A673 (cell line): ENCODE measurements at regions not wholly inside any gene's neighbourhood (a gene's known extent, or its start where the extent isn't known, plus 50 kb on each side); places are given as distances from the start of the nearest gene placed in this dataset.

Experiments used
- BruUV-seq: library from RNA; stranded (reverse); fragments of 400-500 nt; replicated peaks from 2 replicates; lab custom pipeline; 2021; lab: Mats Ljungman, UMichigan
- CTCF ChIA-PET: fragments of 300-600 bp; sonication (Branson Sonifier 250); formaldehyde crosslinking; loops from one replicate; lab custom pipeline; 2022; ENCODE audit warnings: antibody characterized with exemption; lab: Charles Lee
- POLR2A ChIA-PET: fragments of 300-600 bp; sonication (Branson Sonifier 250); formaldehyde crosslinking; loops from one replicate; lab custom pipeline; 2022; ENCODE audit warnings: antibody characterized with exemption; ENCODE audit not compliant: low non-redundant PET; lab: Charles Lee
- DNase-seq: peaks from one replicate; pipeline ENCODE4 v3.0.0-alpha.2; 2015; ENCODE audit warnings: low spot score
- H3K27ac ChIP-seq: fragments of 200-600 bp; sonication (generic); 2 replicates; pipeline ENCODE4 v1.5.1; 2016; ENCODE audit warnings: mixed run types, low read depth, mild to moderate bottlenecking, mixed read lengths, antibody characterized with exemption, low read length; ENCODE audit not compliant: poor library complexity, severe bottlenecking
- H3K27me3 ChIP-seq: fragments of 200-600 bp; sonication (generic); replicated peaks from 2 replicates; pipeline ENCODE4 v1.6.1; 2017; ENCODE audit warnings: mixed run types, low read depth, mild to moderate bottlenecking, mixed read lengths, antibody characterized with exemption, low read length; ENCODE audit not compliant: insufficient read depth, poor library complexity
- H3K36me3 ChIP-seq: fragments of 200-600 bp; sonication (generic); 2 replicates; pipeline ENCODE4 v1.6.1; 2016; ENCODE audit warnings: mixed run types, mild to moderate bottlenecking, mixed read lengths, antibody characterized with exemption, low read length; ENCODE audit not compliant: insufficient read depth, poor library complexity, severe bottlenecking
- H3K4me1 ChIP-seq: fragments of 200-600 bp; sonication (generic); 2 replicates; pipeline ENCODE4 v1.6.1; 2017; ENCODE audit warnings: mixed run types, mild to moderate bottlenecking, mixed read lengths, antibody characterized with exemption, low read length; ENCODE audit not compliant: insufficient read depth, poor library complexity, severe bottlenecking
- H3K4me3 ChIP-seq: fragments of 200-600 bp; sonication (generic); 2 replicates; pipeline ENCODE4 v1.5.1; 2016; ENCODE audit warnings: low read depth, mixed run types, mild to moderate bottlenecking, mixed read lengths, low read length; ENCODE audit not compliant: poor library complexity, severe bottlenecking
- H3K9me3 ChIP-seq: fragments of 200-600 bp; sonication (generic); 2 replicates; pipeline ENCODE4 v1.6.1; 2016; ENCODE audit warnings: mixed run types, low read depth, mild to moderate bottlenecking, mixed read lengths, antibody characterized with exemption, low read length; ENCODE audit not compliant: poor library complexity, severe bottlenecking
- EZH2 ChIP-seq: fragments of 200-600 bp; sonication (generic); IDR thresholded peaks from 2 replicates; pipeline ENCODE4 v1.6.1; 2017; ENCODE audit warnings: borderline replicate concordance, low read depth, mild to moderate bottlenecking, mixed read lengths, antibody characterized with exemption, low read length; ENCODE audit not compliant: poor library complexity, severe bottlenecking
- intact Hi-C: fragments of 100-400 bp; cut with micrococcal nuclease; formaldehyde crosslinking; loops from one replicate; pipeline ENCODE4 v1.10.0; 2022; ENCODE audit not compliant: unreplicated experiment
- TF ChIP-seq, protein P1 (sequence below): fragments of 300-800, 200-600 bp; sonication (generic); conservative IDR thresholded peaks from 2 replicates; pipeline ENCODE4 v1.5.1; 2017; ENCODE audit warnings: low read depth, mild to moderate bottlenecking, antibody characterized with exemption, low read length, moderate library complexity, mixed read lengths

- DNase-seq, result peak; percentile 22
- no peak for TF ChIP-seq EZH2
- TF ChIP-seq, protein P1, sequence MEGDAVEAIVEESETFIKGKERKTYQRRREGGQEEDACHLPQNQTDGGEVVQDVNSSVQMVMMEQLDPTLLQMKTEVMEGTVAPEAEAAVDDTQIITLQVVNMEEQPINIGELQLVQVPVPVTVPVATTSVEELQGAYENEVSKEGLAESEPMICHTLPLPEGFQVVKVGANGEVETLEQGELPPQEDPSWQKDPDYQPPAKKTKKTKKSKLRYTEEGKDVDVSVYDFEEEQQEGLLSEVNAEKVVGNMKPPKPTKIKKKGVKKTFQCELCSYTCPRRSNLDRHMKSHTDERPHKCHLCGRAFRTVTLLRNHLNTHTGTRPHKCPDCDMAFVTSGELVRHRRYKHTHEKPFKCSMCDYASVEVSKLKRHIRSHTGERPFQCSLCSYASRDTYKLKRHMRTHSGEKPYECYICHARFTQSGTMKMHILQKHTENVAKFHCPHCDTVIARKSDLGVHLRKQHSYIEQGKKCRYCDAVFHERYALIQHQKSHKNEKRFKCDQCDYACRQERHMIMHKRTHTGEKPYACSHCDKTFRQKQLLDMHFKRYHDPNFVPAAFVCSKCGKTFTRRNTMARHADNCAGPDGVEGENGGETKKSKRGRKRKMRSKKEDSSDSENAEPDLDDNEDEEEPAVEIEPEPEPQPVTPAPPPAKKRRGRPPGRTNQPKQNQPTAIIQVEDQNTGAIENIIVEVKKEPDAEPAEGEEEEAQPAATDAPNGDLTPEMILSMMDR, result peak; percentile 49
- Histone ChIP-seq H3K4me3 (no peak overlapping the region), H3K9me3 (no peaks in the 10 kb centered on the region), H3K27ac (no peak overlapping the region), H3K27me3 (peaks cover 14% of the 10 kb centered on the region), H3K4me1 (no peaks in the 10 kb centered on the region), H3K36me3 (no peaks in the 10 kb centered on the region)
- no TSS peak for BruUV-seq
- POLR2A ChIA-PET, result no interaction called here
- intact Hi-C loops, result loop anchor here (5.0 kb wide), 1 partner anchor 48 kb away; no protein-coding TSS in a partner anchor
- CTCF ChIA-PET, result no interaction called here
Observed at GRCh38 chr9:79955300-79955699, 383.5 kb downstream of the TLE4 start.

DNA sequence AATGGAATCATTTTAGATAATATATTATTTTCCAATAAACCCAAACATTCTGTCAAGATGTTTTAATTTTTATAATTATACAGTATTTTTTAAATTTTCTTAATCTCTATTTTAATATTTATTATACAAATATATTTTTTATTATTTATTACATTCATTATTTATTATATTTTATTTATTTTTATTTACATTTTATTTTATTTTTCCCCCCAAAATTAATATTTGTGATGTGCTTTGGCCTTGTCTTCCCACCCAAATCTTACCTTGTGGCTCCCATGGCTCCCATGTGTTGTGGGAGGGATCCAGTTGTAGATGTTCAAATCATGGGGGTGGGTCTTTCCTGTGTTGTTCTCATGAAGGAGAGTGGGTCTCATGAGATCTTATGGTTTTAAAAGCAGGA lies 382.1 kb downstream of the TLE4 start:
- intact Hi-C loops, result no loop called here
- no peak overlapping the region for H3K4me3 ChIP-seq
- H3K36me3 ChIP-seq, result no peaks in the 10 kb centered on the region
- H3K9me3 ChIP-seq, result no peaks in the 10 kb centered on the region
- no TSS peak for BruUV-seq
- CTCF ChIA-PET, result no interaction called here
- POLR2A ChIA-PET, result no interaction called here
- H3K27me3 ChIP-seq, result peaks cover 7% of the 10 kb centered on the region
- TF ChIP-seq EZH2, result no peak
- TF ChIP-seq, protein P1, result no peak
- DNase-seq, result no peak
- no peaks in the 10 kb centered on the region for H3K4me1 ChIP-seq
- no peak overlapping the region for H3K27ac ChIP-seq

DNA sequence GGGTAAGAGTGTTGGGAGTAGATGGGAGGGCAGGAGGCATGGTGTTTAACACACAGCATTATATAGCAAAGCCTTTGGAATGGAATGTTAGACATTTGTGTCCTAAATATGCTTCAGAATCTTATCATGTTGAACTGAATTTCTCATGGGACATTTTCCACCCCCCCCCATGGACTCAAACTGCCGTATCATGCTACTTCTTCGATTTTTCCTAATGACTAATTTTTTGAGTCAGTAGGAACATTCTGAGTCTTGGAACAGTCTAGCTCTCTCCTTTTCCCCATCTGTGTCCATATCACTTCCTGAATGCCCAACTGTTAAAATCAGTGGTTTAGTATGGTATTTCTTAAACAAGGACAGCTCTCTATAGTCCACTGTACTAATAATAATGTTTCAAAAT lies 380.6 kb downstream of the TLE4 start:
- no peak overlapping the region for H3K27ac ChIP-seq
- H3K4me1 ChIP-seq, result no peaks in the 10 kb centered on the region
- no peaks in the 10 kb centered on the region for H3K36me3 ChIP-seq
- no peaks in the 10 kb centered on the region for H3K9me3 ChIP-seq
- TF ChIP-seq, protein P1, result no peak
- no peak for TF ChIP-seq EZH2
- no peak for DNase-seq
- intact Hi-C loops, result no loop called here
- no TSS peak for BruUV-seq
- no peaks in the 10 kb centered on the region for H3K27me3 ChIP-seq
- H3K4me3 ChIP-seq, result no peak overlapping the region
- CTCF ChIA-PET, result no interaction called here
- POLR2A ChIA-PET, result no interaction called here
